ENCODE measurements at regions not wholly inside any gene's neighbourhood (a gene's known extent, or its start where the extent isn't known, plus 50 kb on each side); places are given as distances from the start of the nearest gene placed in this dataset.

DNA sequence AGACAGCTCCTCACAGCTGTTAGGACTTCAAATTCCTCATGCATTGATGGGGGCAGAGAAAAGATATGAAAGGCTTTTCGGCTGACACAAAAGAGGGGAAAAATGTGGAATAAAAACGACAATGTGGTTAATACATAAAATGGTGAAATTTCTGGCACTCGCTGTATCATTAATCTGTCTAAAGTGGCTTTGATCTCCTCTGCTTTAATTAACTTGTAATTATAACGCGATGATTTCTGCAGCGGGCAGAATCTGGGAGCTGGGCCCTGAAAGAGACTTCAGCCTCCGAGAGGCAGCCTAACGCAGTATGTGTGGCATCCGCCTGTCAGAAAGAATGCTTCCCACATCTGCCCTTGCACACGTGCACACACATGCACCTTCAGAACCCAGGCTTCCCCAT is 144.1 kb upstream of the IGSF21 start:
- no peak overlapping the region for H3K27ac Mint-ChIP-seq (ENCODE audit: unreplicated experiment)
- POLR2A ChIA-PET = no interaction called here
- no peaks in the 10 kb centered on the region for H3K36me3 Mint-ChIP-seq (ENCODE audit: insufficient read depth, unreplicated experiment)
- Histone ChIP-seq H3K27me3 (replicated peaks; ENCODE audit: control insufficient read depth, insufficient read depth, low read length) (no peaks in the 10 kb centered on the region), H3K9me3 (no peaks in the 10 kb centered on the region), H3K36me3 (ENCODE audit: control insufficient read depth, insufficient read depth, low read length) (no peaks in the 10 kb centered on the region), H3K4me1 (no peaks in the 10 kb centered on the region), H3K4me3 (ENCODE audit: low read depth, low read length) (no peak overlapping the region)
- DNase-seq = no peak
- no peak overlapping the region for H3K4me3 Mint-ChIP-seq (ENCODE audit: unreplicated experiment)
- CTCF ChIA-PET = no interaction called here
- H3K27me3 Mint-ChIP-seq (ENCODE audit: insufficient read depth, unreplicated experiment) = peaks cover 25% of the 10 kb centered on the region
- no peaks in the 10 kb centered on the region for H3K9me3 Mint-ChIP-seq (ENCODE audit: unreplicated experiment)
- intact Hi-C loops (cut with micrococcal nuclease; ENCODE audit: unreplicated experiment) = no loop called here
- TF ChIP-seq, protein P1, sequence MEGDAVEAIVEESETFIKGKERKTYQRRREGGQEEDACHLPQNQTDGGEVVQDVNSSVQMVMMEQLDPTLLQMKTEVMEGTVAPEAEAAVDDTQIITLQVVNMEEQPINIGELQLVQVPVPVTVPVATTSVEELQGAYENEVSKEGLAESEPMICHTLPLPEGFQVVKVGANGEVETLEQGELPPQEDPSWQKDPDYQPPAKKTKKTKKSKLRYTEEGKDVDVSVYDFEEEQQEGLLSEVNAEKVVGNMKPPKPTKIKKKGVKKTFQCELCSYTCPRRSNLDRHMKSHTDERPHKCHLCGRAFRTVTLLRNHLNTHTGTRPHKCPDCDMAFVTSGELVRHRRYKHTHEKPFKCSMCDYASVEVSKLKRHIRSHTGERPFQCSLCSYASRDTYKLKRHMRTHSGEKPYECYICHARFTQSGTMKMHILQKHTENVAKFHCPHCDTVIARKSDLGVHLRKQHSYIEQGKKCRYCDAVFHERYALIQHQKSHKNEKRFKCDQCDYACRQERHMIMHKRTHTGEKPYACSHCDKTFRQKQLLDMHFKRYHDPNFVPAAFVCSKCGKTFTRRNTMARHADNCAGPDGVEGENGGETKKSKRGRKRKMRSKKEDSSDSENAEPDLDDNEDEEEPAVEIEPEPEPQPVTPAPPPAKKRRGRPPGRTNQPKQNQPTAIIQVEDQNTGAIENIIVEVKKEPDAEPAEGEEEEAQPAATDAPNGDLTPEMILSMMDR (IDR thresholded peaks at IDR 0.05; ENCODE audit: insufficient read depth in 1 of 2, low read depth in 1 of 2, low read length in 1 of 2, severe bottlenecking in 1 of 2, unreplicated experiment in 1 of 2) = no peak
- BruUV-seq (replicated peaks) = no TSS peak
- H3K4me1 Mint-ChIP-seq (ENCODE audit: low read depth, unreplicated experiment) = no peaks in the 10 kb centered on the region

DNA sequence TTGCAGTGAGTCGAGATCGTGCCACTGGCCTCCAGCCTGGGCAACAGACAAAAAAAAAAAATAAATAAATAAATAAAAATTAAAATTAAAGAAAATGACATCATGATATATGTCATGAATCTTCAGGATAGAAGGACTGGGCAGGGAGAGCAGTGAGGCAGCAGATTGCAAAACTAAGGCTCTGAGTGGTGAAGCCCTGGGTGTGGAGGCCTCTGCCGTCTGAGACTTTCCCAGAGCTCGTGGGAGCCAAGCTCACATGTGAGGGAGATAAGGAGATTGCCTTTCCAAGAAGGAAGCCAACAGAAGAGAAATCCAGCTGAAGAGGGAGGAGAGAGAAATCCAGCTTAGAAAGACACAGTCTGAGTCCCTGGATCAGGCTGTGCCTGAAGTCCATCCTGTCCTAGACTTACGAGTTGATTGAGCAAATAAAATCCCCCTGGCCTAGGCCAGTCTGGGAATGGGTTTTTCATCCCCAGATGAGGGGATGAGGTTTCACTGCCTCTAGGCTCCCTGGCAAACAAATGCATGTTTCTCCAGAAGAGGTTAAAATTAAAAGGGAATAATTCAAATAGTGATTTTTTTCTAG is 142.0 kb upstream of the IGSF21 start:
- Mint-ChIP-seq H3K27ac (ENCODE audit: unreplicated experiment) (no peak overlapping the region), H3K36me3 (ENCODE audit: insufficient read depth, unreplicated experiment) (no peaks in the 10 kb centered on the region), H3K27me3 (ENCODE audit: insufficient read depth, unreplicated experiment) (peaks cover 19% of the 10 kb centered on the region), H3K4me1 (ENCODE audit: low read depth, unreplicated experiment) (no peaks in the 10 kb centered on the region), H3K9me3 (ENCODE audit: unreplicated experiment) (no peaks in the 10 kb centered on the region), H3K4me3 (ENCODE audit: unreplicated experiment) (no peak overlapping the region)
- Histone ChIP-seq H3K27me3 (replicated peaks; ENCODE audit: control insufficient read depth, insufficient read depth, low read length) (no peaks in the 10 kb centered on the region), H3K4me1 (no peaks in the 10 kb centered on the region), H3K36me3 (ENCODE audit: control insufficient read depth, insufficient read depth, low read length) (no peaks in the 10 kb centered on the region), H3K4me3 (ENCODE audit: low read depth, low read length) (no peak overlapping the region), H3K9me3 (no peaks in the 10 kb centered on the region)
- TF ChIP-seq, protein P1 (IDR thresholded peaks at IDR 0.05; ENCODE audit: insufficient read depth in 1 of 2, low read depth in 1 of 2, low read length in 1 of 2, severe bottlenecking in 1 of 2, unreplicated experiment in 1 of 2) = no peak
- intact Hi-C loops (cut with micrococcal nuclease; ENCODE audit: unreplicated experiment) = no loop called here
- DNase-seq = no peak
- no TSS peak for BruUV-seq (replicated peaks)
- ChIA-PET POLR2A (no interaction called here), CTCF (no interaction called here)

DNA sequence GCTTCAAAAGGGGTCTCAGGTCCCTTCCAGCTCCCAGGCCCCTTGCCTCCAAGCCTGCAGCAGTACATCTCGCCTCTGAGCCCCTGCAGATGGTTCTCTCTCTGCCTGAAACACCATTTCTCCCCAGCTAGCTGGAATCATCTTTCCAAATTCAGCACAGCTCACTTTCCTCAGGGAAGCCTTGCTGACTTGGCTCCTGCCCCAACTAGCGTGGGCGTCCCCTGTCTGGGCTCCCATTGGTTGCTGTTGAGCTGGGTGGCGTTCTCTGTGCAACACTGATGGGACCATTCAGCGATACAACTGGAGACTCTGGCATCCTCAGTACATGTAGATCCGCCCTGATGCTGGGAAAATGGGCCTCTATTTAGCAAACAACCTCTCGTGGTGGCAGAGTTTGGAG is 141.3 kb upstream of the IGSF21 start:
- no peak for DNase-seq
- BruUV-seq (replicated peaks) = no TSS peak
- H3K27me3 Mint-ChIP-seq (ENCODE audit: insufficient read depth, unreplicated experiment) = peaks cover 16% of the 10 kb centered on the region

More for the DNA sequence above, 141.3 kb upstream of the IGSF21 start:
- ChIA-PET CTCF (no interaction called here), POLR2A (no interaction called here)
- no peaks in the 10 kb centered on the region for H3K4me1 Mint-ChIP-seq (ENCODE audit: low read depth, unreplicated experiment)
- Histone ChIP-seq H3K4me1 (no peaks in the 10 kb centered on the region), H3K9me3 (no peaks in the 10 kb centered on the region), H3K4me3 (ENCODE audit: low read depth, low read length) (no peak overlapping the region), H3K36me3 (ENCODE audit: control insufficient read depth, insufficient read depth, low read length) (no peaks in the 10 kb centered on the region), H3K27me3 (replicated peaks; ENCODE audit: control insufficient read depth, insufficient read depth, low read length) (no peaks in the 10 kb centered on the region)
- H3K36me3 Mint-ChIP-seq (ENCODE audit: insufficient read depth, unreplicated experiment) = no peaks in the 10 kb centered on the region
- no peak overlapping the region for H3K27ac Mint-ChIP-seq (ENCODE audit: unreplicated experiment)
- TF ChIP-seq, protein P1 (IDR thresholded peaks at IDR 0.05; ENCODE audit: insufficient read depth in 1 of 2, low read depth in 1 of 2, low read length in 1 of 2, severe bottlenecking in 1 of 2, unreplicated experiment in 1 of 2) = no peak
- no peaks in the 10 kb centered on the region for H3K9me3 Mint-ChIP-seq (ENCODE audit: unreplicated experiment)
- no peak overlapping the region for H3K4me3 Mint-ChIP-seq (ENCODE audit: unreplicated experiment)
- intact Hi-C loops (cut with micrococcal nuclease; ENCODE audit: unreplicated experiment) = no loop called here

All from Caco-2 (cell line).